Renal pelvis (tissue), 1 donor: ENCODE measurements at regions not wholly inside any gene's neighbourhood (a gene's known extent, or its start where the extent isn't known, plus 50 kb on each side); places are given as distances from the start of the nearest gene placed in this dataset.

Experiments
- DNase-seq: peaks from one replicate; pipeline ENCODE4 v3.0.0-alpha.2; 2013

DNA sequence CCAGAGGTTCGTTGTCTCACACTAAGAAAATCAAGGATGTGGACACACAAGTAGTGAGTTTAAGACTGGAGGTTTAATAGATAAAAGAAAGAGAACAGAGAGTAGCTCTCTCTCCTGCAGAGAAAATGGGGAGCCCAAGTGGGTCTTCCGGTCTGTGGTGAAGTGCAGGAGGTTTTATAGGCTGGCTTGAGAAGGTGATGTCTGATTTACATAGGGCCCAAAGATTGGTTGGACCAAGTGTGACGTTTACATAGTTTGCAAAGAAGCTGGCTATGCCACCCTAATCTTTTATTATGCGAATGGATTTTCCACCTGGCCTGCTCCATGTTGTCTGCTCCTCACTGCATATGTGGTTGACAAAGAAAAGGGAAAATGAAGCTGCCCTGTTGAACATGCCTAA, 430.4 kb upstream of the TRIB2 start:
- DNase-seq = no peak

- DNase-seq = peak; percentile 22
Observed at GRCh38 chr2:12287220-12287751, 429.4 kb upstream of the TRIB2 start.

DNA sequence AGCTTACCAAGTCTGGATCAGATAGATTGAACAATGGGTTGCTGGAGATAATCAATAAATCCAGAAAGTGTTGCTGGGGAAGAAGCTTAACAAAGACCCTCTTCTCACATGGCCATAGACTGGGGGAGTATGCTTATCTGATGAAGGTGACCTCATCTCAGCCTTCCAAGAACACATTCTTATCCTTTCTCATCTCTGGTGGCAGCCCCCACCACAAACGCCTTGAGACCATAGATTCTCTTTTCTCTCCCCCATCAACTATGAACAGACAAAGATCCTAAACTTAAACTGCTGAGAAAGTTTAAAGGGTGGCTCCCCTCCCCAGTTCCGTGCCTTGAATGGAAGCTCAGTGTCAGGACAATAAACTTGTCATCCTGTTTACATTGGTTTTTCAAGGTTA, 428.7 kb upstream of the TRIB2 start:
- no peak for DNase-seq

GRCh38 chr2:12289120-12289802, 427.5 kb upstream of the TRIB2 start:
- DNase-seq = no peak

- no peak for DNase-seq
Observed at GRCh38 chr2:12291303-12291702, 425.4 kb upstream of the TRIB2 start.

GRCh38 chr2:12293874-12294273, 422.9 kb upstream of the TRIB2 start:
- DNase-seq = no peak

GRCh38 chr2:12295856-12296519, 420.7 kb upstream of the TRIB2 start:
- DNase-seq = no peak

DNA sequence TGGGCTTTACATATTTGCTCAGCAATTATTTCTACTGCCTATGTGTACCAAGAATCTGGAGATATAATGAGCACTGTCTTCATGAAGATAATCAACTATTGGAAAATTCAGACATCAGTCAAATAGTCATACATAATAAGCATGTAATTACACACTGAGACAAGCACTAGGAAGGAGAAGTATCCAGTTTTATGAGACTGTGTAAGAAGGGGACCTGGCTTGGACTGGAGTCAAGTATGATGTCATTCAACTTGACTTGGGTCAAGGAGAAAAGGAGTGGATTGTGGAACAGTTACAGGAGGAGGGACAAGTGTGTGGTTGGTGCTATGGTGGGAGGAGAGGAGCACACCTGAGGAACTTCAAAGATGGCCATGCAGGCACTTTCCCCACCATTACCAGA, 419.8 kb upstream of the TRIB2 start:
- no peak for DNase-seq

- no peak for DNase-seq
Observed at GRCh38 chr2:12298352-12298751, 418.4 kb upstream of the TRIB2 start.

DNA sequence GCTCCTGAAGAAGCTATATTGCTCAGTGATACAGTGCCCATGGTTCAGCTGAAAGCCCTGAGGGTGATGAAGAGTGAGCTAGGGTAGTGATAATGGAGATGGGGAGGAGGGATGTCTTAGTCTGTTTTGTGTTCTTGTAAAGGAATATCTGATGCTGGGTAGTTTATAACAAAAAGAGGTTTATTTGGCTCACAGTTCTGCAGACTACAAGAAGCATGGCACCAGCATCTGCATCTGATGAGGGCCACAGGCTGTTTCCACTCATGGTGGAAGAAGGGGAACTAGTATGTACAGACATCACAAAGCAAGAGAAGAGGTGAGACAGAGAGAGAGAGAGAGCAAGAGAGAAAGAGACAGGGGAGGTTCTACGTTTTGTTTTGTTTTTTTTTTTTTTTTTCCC, 417.3 kb upstream of the TRIB2 start:
- DNase-seq = no peak

GRCh38 chr2:12300019-12300602, 416.6 kb upstream of the TRIB2 start:
- DNase-seq = no peak

DNA sequence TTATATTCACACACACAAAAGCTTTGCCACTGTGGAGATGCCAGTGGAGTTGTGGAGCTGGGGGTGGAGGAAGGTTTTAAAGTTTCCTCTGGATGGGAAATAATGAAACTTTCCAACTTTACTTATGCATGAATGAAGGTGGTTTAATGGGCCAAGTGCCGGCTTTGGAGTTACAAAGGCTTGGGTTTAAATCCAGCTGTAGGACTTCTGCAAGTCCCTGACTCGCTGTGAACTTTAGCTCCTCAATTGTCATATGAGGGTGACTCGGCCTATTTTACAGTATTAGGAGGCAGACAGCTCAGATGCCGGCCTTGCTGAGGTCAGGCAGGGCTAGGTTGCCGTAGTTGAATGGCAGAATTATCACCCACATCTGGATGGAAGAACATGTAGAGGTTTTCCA, 415.8 kb upstream of the TRIB2 start:
- DNase-seq = no peak

- no peak for DNase-seq
Observed at GRCh38 chr2:12302140-12302539, 414.6 kb upstream of the TRIB2 start.

DNA sequence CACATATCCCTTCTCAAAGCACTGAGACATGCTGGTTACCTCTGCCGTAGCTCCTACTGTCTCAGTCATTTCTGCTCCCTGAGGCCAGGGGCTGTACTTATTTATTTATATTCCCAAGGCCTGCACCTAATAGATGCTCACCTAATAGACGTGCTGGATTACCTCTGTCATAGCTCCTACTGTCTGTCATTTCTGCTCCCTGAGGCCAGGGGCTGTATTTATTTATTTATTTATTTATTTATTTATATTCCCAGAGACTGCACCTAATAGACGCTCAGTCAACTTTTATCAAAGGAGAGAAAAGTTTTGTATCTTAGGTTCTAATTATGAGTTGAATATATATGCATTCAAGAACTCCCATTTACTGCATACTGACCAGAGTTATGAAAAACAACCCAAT, 414.0 kb upstream of the TRIB2 start:
- DNase-seq = no peak

DNA sequence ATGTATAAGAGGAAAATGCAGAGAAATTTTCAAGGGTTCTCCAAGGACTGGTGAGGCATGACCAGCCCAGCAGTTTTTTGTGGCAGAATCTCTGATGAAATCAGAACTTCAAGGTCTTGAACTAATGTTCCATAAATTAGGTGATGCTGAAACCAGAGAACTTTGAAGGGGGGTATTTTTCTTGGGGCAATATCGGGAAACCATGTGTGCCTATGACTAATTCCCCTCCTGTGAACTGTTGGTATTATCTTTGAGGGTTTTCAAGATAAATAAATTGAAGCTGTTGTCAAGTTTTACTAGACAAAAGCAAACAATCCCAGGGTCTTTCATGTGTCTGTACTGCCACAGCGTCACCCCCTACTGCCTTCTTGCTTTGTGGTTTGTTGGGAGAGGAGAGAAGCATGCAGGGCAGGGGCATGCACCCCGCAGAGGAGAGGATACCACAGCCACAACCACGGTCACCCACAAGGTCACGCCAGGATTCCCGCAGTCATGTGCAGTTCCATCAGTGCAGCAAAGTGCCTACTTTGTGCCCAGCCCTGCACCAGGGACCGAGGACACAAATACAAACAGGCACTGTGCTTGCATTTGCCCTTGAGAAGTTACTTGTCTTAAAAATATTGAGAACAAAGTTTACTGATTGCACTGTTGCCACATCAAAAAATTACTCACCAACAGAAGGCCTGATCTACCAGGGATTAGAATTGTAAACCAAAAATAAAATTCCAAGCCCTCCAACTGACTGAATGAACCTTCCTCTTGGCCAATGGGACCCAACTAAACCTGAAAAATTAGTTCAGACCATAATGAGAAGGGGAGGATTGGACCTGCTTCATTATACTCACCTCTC, 413.3 kb upstream of the TRIB2 start:
- DNase-seq = no peak

- DNase-seq = no peak
Observed at GRCh38 chr2:12304564-12305171, 412.1 kb upstream of the TRIB2 start.

- no peak for DNase-seq
Observed at GRCh38 chr2:12305931-12306330, 410.8 kb upstream of the TRIB2 start.

DNA sequence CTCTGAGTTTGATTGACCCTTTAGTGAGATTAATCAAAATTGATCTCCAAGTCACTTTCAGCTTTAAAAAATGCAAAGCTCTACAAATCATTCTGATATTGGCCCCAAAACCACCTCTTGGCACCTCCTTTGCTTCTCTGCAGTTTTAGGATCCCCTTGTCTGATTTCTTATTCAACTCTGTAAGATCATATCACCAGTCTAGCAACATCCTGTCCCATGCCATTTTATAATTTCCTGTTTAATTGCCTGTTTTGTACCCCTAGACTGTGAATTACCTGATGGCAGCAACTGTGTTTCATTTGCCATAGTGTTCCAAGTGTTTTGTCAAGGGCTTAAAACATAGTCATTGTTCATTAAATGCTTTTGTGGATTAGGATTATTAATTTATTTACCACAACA, 406.3 kb upstream of the TRIB2 start:
- DNase-seq = no peak

- DNase-seq = no peak
Observed at GRCh38 chr2:12313445-12314126, 403.1 kb upstream of the TRIB2 start.

DNA sequence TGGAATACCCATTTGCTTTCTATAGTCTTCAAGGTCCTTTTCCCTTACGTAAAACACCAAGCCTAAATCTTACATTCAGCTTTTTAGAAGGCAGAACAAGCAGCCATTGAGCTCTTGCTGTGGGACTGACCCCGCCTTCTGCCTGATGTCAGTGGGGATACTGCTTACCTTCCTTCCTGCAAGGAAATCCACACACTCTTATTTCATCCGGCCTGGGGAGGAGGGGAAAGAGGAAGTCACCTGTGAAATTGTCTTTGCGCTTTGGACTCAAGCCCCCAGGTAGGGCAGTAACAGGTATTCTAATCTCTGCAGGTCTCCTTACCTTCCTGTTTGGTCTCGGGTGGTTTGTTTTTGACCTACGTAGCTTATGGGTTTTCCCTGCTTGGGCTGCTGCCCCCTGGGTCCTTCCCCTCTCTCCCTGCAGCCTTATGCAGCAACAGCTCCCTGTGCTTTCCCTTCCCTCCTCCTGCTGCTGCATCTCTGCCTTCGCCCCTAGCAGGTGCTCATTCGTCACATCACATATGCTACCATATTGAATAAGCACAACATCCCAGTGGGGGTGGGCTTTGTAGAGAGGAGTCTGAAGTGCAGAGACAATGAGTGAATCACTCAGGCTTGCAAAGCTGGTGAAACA, 402.5 kb upstream of the TRIB2 start:
- peak; percentile 16 for DNase-seq

DNA sequence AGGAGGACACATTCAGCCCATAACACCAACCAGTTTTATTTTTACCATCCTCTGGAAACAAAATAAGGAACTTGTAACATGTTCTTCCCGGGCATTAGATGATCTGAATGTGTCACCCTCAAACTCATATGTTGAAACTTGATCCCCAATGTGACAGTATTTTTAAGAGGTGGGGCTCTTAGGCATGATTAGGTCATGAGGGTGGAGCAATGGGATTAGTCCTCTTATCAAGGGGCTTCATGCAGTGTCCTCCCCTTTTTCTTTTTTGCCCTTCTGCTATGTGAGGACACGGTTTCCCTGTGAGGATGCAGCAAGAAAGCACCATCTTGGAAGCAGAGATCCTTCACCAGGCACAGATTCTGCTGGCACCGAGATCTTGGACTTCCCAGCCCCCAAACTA, 401.5 kb upstream of the TRIB2 start:
- DNase-seq = no peak
